DOHH2 (cell line): ENCODE measurements at regions not wholly inside any gene's neighbourhood (a gene's known extent, or its start where the extent isn't known, plus 50 kb on each side); places are given as distances from the start of the nearest gene placed in this dataset.

Experiments used
- H3F3A ChIP-seq: fragments of 200-600 bp; sonication (generic), shearing (Covaris generic); 2 replicates; pipeline ENCODE4 v1.6.0; 2016; ENCODE audit warnings: antibody characterized with exemption, mild to moderate bottlenecking; ENCODE audit not compliant: control insufficient read depth, insufficient read depth
- H3K27ac ChIP-seq: fragments of 200-600 bp; sonication (generic); 2 replicates; pipeline ENCODE4 v1.5.1; 2014; ENCODE audit warnings: low read depth, mild to moderate bottlenecking, low read length, moderate library complexity
- H3K27me3 ChIP-seq: fragments of 200-600 bp; sonication (generic); 2 replicates; pipeline ENCODE4 v1.6.1; 2014; ENCODE audit warnings: mild to moderate bottlenecking, low read length, mixed read lengths; ENCODE audit not compliant: control insufficient read depth
- H3K36me3 ChIP-seq: fragments of 200-600 bp; sonication (generic); 2 replicates; pipeline ENCODE4 v1.6.1; 2014; ENCODE audit warnings: mild to moderate bottlenecking, low read length, moderate library complexity, mixed read lengths; ENCODE audit not compliant: control insufficient read depth
- H3K4me1 ChIP-seq: fragments of 200-600 bp; sonication (generic); 2 replicates; pipeline ENCODE4 v1.6.1; 2014; ENCODE audit warnings: mild to moderate bottlenecking, low read length, mixed read lengths; ENCODE audit not compliant: control insufficient read depth
- H3K4me2 ChIP-seq: fragments of 200-600 bp; sonication (generic); 2 replicates; pipeline ENCODE4 v1.6.0; 2014; ENCODE audit warnings: mild to moderate bottlenecking, low read length, moderate library complexity
- H3K4me3 ChIP-seq: fragments of 200-600 bp; sonication (generic); 2 replicates; pipeline ENCODE4 v1.5.1; 2014; ENCODE audit warnings: mild to moderate bottlenecking, low read length, mixed read lengths
- H3K79me2 ChIP-seq: fragments of 200-600 bp; sonication (generic); 2 replicates; pipeline ENCODE4 v1.6.1; 2014; ENCODE audit warnings: mild to moderate bottlenecking, low read length, mixed read lengths; ENCODE audit not compliant: control insufficient read depth
- H3K9me2 ChIP-seq: fragments of 200-600 bp; sonication (generic); replicated peaks from 2 replicates; pipeline ENCODE4 v1.6.1; 2014; ENCODE audit warnings: mild to moderate bottlenecking, low read length, mixed read lengths; ENCODE audit not compliant: control insufficient read depth
- H3K9me3 ChIP-seq: fragments of 200-600 bp; sonication (generic); 2 replicates; pipeline ENCODE4 v1.6.1; 2014; ENCODE audit warnings: antibody characterized with exemption, low read length, mixed read lengths; ENCODE audit not compliant: control insufficient read depth, insufficient read depth
- H4K20me1 ChIP-seq: fragments of 200-600 bp; sonication (generic); 2 replicates; pipeline ENCODE4 v1.6.0; 2014; ENCODE audit warnings: low read depth, mild to moderate bottlenecking, antibody characterized with exemption, low read length, moderate library complexity; ENCODE audit not compliant: control insufficient read depth, insufficient read depth
- EZH2phosphoT487 ChIP-seq: fragments of 200-600 bp; sonication (generic); IDR thresholded peaks from 2 replicates; pipeline ENCODE4 v1.6.1; 2017; ENCODE audit warnings: borderline replicate concordance, mild to moderate bottlenecking, antibody characterized with exemption, low read length, moderate library complexity, mixed read lengths
- TF ChIP-seq, protein P1 (sequence below): fragments of 200-600 bp; sonication (generic); IDR thresholded peaks from one replicate; pipeline ENCODE4 v1.5.1; 2014; ENCODE audit warnings: antibody characterized with exemption, mild to moderate bottlenecking, low read depth, low read length; ENCODE audit not compliant: poor library complexity, severe bottlenecking

DNA sequence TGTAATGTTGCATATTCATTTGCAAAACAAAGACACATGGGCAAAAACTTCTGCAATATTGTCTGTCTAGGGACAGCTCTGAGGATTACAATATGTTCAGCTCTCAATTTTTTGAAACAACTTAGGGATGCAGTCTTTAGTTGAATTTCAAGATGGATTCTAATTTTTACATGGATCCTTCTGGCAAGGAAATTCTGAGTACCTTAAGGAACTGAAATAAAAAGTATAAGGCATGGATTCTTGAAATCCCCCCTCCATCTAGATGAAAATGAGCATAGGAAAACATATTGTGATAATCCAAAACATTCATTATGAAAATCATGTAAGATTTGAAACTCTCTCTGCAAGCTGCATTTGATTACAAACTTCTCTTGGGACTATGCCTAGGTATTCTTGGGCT, 568.6 kb downstream of the CETN3 start:
- H3F3A ChIP-seq, result no peaks in the 10 kb centered on the region
- no peaks in the 10 kb centered on the region for H4K20me1 ChIP-seq
- H3K9me3 ChIP-seq, result no peaks in the 10 kb centered on the region

DNA sequence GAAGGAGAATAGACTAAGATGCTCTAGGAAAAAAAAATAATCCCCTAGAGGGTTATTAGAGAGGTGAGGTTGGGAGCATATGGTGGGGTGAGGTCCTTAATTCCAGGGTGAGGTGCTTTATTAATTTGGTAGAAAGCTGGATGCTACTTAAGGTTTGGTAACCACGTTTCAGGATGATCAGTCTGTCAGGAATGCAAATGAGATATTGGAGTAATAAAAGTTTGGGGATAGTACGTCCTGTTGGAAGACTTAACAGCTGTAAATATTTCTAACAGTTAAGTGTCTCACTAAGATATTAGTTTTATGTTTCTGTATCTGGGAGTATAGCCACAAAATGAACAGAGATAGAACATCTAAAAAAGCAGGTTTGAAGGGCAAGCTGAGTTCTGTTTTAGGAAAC, 578.9 kb downstream of the CETN3 start:
- no peak overlapping the region for H3K4me3 ChIP-seq
- no peaks in the 10 kb centered on the region for H3K79me2 ChIP-seq
- no peak overlapping the region for H3K27ac ChIP-seq
- no peaks in the 10 kb centered on the region for H3K36me3 ChIP-seq
- no peaks in the 10 kb centered on the region for H3F3A ChIP-seq
- no peaks in the 10 kb centered on the region for H3K27me3 ChIP-seq
- H3K9me2 ChIP-seq, result no peaks in the 10 kb centered on the region
- no peak for TF ChIP-seq EZH2phosphoT487
- TF ChIP-seq, protein P1, sequence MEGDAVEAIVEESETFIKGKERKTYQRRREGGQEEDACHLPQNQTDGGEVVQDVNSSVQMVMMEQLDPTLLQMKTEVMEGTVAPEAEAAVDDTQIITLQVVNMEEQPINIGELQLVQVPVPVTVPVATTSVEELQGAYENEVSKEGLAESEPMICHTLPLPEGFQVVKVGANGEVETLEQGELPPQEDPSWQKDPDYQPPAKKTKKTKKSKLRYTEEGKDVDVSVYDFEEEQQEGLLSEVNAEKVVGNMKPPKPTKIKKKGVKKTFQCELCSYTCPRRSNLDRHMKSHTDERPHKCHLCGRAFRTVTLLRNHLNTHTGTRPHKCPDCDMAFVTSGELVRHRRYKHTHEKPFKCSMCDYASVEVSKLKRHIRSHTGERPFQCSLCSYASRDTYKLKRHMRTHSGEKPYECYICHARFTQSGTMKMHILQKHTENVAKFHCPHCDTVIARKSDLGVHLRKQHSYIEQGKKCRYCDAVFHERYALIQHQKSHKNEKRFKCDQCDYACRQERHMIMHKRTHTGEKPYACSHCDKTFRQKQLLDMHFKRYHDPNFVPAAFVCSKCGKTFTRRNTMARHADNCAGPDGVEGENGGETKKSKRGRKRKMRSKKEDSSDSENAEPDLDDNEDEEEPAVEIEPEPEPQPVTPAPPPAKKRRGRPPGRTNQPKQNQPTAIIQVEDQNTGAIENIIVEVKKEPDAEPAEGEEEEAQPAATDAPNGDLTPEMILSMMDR, result no peak
- H3K4me2 ChIP-seq, result no peak overlapping the region
- H3K4me1 ChIP-seq, result no peaks in the 10 kb centered on the region
- H3K9me3 ChIP-seq, result no peaks in the 10 kb centered on the region
- no peaks in the 10 kb centered on the region for H4K20me1 ChIP-seq

More for the DNA sequence above, 568.6 kb downstream of the CETN3 start:
- no peaks in the 10 kb centered on the region; the same call in 1 of the 2 replicates for H3K9me2 ChIP-seq
- no peaks in the 10 kb centered on the region for H3K27me3 ChIP-seq
- H3K4me3 ChIP-seq, result no peak overlapping the region
- TF ChIP-seq, protein P1, result no peak
- TF ChIP-seq EZH2phosphoT487, result no peak
- no peak overlapping the region for H3K4me2 ChIP-seq
- no peaks in the 10 kb centered on the region for H3K36me3 ChIP-seq
- no peak overlapping the region for H3K27ac ChIP-seq
- 0 out of 2 replicates have a peak, but pooled peaks cover 2% of the 10 kb centered on the region for H3K4me1 ChIP-seq
- H3K79me2 ChIP-seq, result no peaks in the 10 kb centered on the region

DNA sequence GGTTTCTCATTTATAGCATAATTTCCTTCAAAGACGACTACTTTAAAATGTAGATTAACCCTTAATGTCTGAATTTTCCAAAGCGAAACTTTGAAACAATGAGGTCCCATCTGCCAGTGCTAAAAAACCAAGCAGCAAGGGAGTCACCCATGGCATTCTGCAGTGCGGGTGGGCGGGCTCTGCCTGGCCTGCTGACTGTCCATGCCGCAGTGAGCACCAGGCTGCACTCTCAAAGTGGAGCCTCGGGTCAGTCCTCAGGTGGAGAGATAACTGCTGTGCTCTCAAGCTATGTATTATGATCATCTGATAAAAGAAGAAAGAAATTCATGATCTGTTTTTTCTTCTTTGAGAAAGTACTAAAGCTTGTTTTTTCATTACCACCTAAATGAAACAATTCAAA, 581.6 kb downstream of the CETN3 start:
- Histone ChIP-seq H3F3A (no peaks in the 10 kb centered on the region), H3K9me3 (no peaks in the 10 kb centered on the region), H3K36me3 (no peaks in the 10 kb centered on the region), H3K9me2 (no peaks in the 10 kb centered on the region), H3K4me1 (no peaks in the 10 kb centered on the region), H4K20me1 (no peaks in the 10 kb centered on the region), H3K4me3 (no peak overlapping the region), H3K27ac (no peak overlapping the region), H3K79me2 (no peaks in the 10 kb centered on the region), H3K27me3 (no peaks in the 10 kb centered on the region), H3K4me2 (no peak overlapping the region)
- TF ChIP-seq EZH2phosphoT487, result no peak
- TF ChIP-seq, protein P1, result no peak

DNA sequence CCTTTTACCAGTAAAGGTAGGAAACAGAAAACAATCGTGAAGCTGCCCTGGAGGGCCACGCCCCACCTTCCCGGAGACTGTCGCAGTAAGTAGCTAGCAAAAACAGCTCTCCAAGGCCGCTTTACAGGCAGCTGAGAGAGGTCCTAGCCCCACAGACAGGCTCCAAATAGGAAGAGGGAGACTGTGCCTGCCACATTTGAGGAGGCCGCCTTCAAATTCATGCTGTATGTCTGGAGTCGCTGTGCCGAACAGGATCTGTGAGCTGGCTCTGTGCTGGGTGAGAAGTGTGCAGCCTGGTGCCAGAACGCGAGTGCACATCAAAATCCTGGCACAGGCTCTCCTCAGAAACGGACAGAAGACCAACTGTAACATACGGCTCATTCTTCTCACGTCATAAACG, 582.2 kb downstream of the CETN3 start:
- Histone ChIP-seq H3K4me3 (no peak overlapping the region), H3K9me3 (no peaks in the 10 kb centered on the region), H3K4me1 (no peaks in the 10 kb centered on the region), H3F3A (no peaks in the 10 kb centered on the region), H3K36me3 (no peaks in the 10 kb centered on the region), H3K9me2 (no peaks in the 10 kb centered on the region), H3K79me2 (no peaks in the 10 kb centered on the region), H3K27me3 (no peaks in the 10 kb centered on the region), H3K27ac (no peak overlapping the region), H4K20me1 (no peaks in the 10 kb centered on the region), H3K4me2 (no peak overlapping the region)
- no peak for TF ChIP-seq EZH2phosphoT487
- TF ChIP-seq, protein P1, result no peak
